T-helper 17 cell (primary cell): ENCODE measurements at regions not wholly inside any gene's neighbourhood (a gene's known extent, or its start where the extent isn't known, plus 50 kb on each side); places are given as distances from the start of the nearest gene placed in this dataset.

Experiments
- ATAC-seq: fragments of 150-1000 bp; cut with Tn5 transposase; 2 replicates; pipeline ENCODE4 v1.10.0; 2021; ENCODE audit warnings: mild to moderate bottlenecking, moderate library complexity
- DNase-seq, 3 donors: peaks; one replicate each; pipeline versions ENCODE4 v3.0.0 to v3.0.0-alpha.2; 2020 to 2021
- H3K9me3 ChIP-seq: one replicate; pipeline ENCODE4 v1.7.0; 2013; ENCODE audit warnings: low read length, mild to moderate bottlenecking; ENCODE audit not compliant: control insufficient read depth, poor library complexity, severe bottlenecking
- H3K27ac Mint-ChIP-seq: one replicate; pipeline ENCODE4 v1.8.0; 2022; ENCODE audit warnings: mild to moderate bottlenecking, moderate library complexity, mixed read lengths
- H3K27me3 Mint-ChIP-seq: one replicate; pipeline ENCODE4 v1.8.0; 2022; ENCODE audit warnings: mixed read lengths
- H3K36me3 Mint-ChIP-seq: one replicate; pipeline ENCODE4 v1.8.0; 2022; ENCODE audit warnings: low read depth, mixed read lengths
- H3K4me1 Mint-ChIP-seq: one replicate; pipeline ENCODE4 v1.8.0; 2022; ENCODE audit warnings: mild to moderate bottlenecking, mixed read lengths
- H3K4me3 Mint-ChIP-seq: one replicate; pipeline ENCODE4 v1.8.0; 2022; ENCODE audit warnings: mild to moderate bottlenecking, moderate library complexity, mixed read lengths

- Mint-ChIP-seq H3K27ac (peak overlapping the region; percentile 99), H3K36me3 (no peaks in the 10 kb centered on the region), H3K4me3 (peak overlapping the region; percentile 87), H3K27me3 (no peaks in the 10 kb centered on the region), H3K4me1 (peaks cover 33% of the 10 kb centered on the region)
- ATAC-seq (peak; percentile 76), DNase-seq (peak in 1 of 3 donors; percentile 34)
- no peaks in the 10 kb centered on the region for H3K9me3 ChIP-seq
Observed at GRCh38 chr1:234724516-234725176, 114.7 kb upstream of the IRF2BP2 start.

- H3K27me3 Mint-ChIP-seq, result no peaks in the 10 kb centered on the region
- H3K9me3 ChIP-seq, result no peaks in the 10 kb centered on the region
- H3K27ac Mint-ChIP-seq, result peak overlapping the region; percentile 99
- H3K4me1 Mint-ChIP-seq, result peaks cover 39% of the 10 kb centered on the region
- no peaks in the 10 kb centered on the region for H3K36me3 Mint-ChIP-seq
- H3K4me3 Mint-ChIP-seq, result peak overlapping the region; percentile 87
- ATAC-seq, result peak; percentile 15
- DNase-seq, result peak in 1 of 3 donors; percentile 56
Observed at GRCh38 chr1:234722904-234723720, 113.1 kb upstream of the IRF2BP2 start.

- ATAC-seq (no peak), DNase-seq (no peak)
- H3K36me3 Mint-ChIP-seq, result no peaks in the 10 kb centered on the region
- H3K9me3 ChIP-seq, result no peaks in the 10 kb centered on the region
- peak overlapping the region; percentile 36 for H3K4me3 Mint-ChIP-seq
- H3K27ac Mint-ChIP-seq, result peak overlapping the region; percentile 99
- H3K4me1 Mint-ChIP-seq, result peaks cover 44% of the 10 kb centered on the region
- no peaks in the 10 kb centered on the region for H3K27me3 Mint-ChIP-seq
Observed at GRCh38 chr1:234722270-234722704, 112.3 kb upstream of the IRF2BP2 start.

GRCh38 chr1:234721476-234722269 lies 111.7 kb upstream of the IRF2BP2 start:
- peak overlapping the region; percentile 36 for H3K4me3 Mint-ChIP-seq
- H3K27me3 Mint-ChIP-seq, result no peaks in the 10 kb centered on the region
- ATAC-seq, result no peak
- H3K9me3 ChIP-seq, result no peaks in the 10 kb centered on the region
- no peaks in the 10 kb centered on the region for H3K36me3 Mint-ChIP-seq
- H3K27ac Mint-ChIP-seq, result peak overlapping the region; percentile 99
- DNase-seq, result no peak
- H3K4me1 Mint-ChIP-seq, result peaks cover 39% of the 10 kb centered on the region

- no peak overlapping the region for H3K4me3 Mint-ChIP-seq
- H3K9me3 ChIP-seq, result no peaks in the 10 kb centered on the region
- no peak for ATAC-seq
- peak overlapping the region; percentile 88 for H3K27ac Mint-ChIP-seq
- no peaks in the 10 kb centered on the region for H3K36me3 Mint-ChIP-seq
- no peak for DNase-seq
- peaks cover 39% of the 10 kb centered on the region for H3K4me1 Mint-ChIP-seq
- H3K27me3 Mint-ChIP-seq, result no peaks in the 10 kb centered on the region
Observed at GRCh38 chr1:234720709-234721441, 110.9 kb upstream of the IRF2BP2 start.

- no peak for DNase-seq
- Mint-ChIP-seq H3K36me3 (no peaks in the 10 kb centered on the region), H3K27me3 (no peaks in the 10 kb centered on the region), H3K27ac (peak overlapping the region; percentile 88), H3K4me3 (no peak overlapping the region), H3K4me1 (peaks cover 31% of the 10 kb centered on the region)
- no peaks in the 10 kb centered on the region for H3K9me3 ChIP-seq
- ATAC-seq, result no peak
Observed at GRCh38 chr1:234719454-234720251, 109.7 kb upstream of the IRF2BP2 start.

GRCh38 chr1:234718496-234719453 lies 108.8 kb upstream of the IRF2BP2 start:
- ATAC-seq (no peak), DNase-seq (no peak)
- Mint-ChIP-seq H3K27ac (peak overlapping the region; percentile 39), H3K4me1 (peaks cover 22% of the 10 kb centered on the region), H3K36me3 (no peaks in the 10 kb centered on the region), H3K27me3 (no peaks in the 10 kb centered on the region), H3K4me3 (no peak overlapping the region)
- H3K9me3 ChIP-seq, result no peaks in the 10 kb centered on the region

GRCh38 chr1:234716908-234717375 lies 107.0 kb upstream of the IRF2BP2 start:
- peaks cover 15% of the 10 kb centered on the region for H3K4me1 Mint-ChIP-seq
- H3K27me3 Mint-ChIP-seq, result no peaks in the 10 kb centered on the region
- H3K4me3 Mint-ChIP-seq, result no peak overlapping the region
- ATAC-seq, result no peak
- H3K9me3 ChIP-seq, result no peaks in the 10 kb centered on the region
- H3K27ac Mint-ChIP-seq, result no peak overlapping the region
- no peaks in the 10 kb centered on the region for H3K36me3 Mint-ChIP-seq
- DNase-seq, result no peak

GRCh38 chr1:234715252-234716014 lies 105.5 kb upstream of the IRF2BP2 start:
- no peak overlapping the region for H3K27ac Mint-ChIP-seq

GRCh38 chr1:234713859-234714258 lies 103.9 kb upstream of the IRF2BP2 start:
- ATAC-seq, result no peak
- no peak for DNase-seq
- H3K27ac Mint-ChIP-seq, result no peak overlapping the region
- no peak overlapping the region for H3K4me3 Mint-ChIP-seq
- H3K9me3 ChIP-seq, result no peaks in the 10 kb centered on the region
- peaks cover 7% of the 10 kb centered on the region for H3K4me1 Mint-ChIP-seq
- no peaks in the 10 kb centered on the region for H3K36me3 Mint-ChIP-seq
- no peaks in the 10 kb centered on the region for H3K27me3 Mint-ChIP-seq

More at GRCh38 chr1:234715252-234716014, 105.5 kb upstream of the IRF2BP2 start:
- DNase-seq, result no peak
- H3K36me3 Mint-ChIP-seq, result no peaks in the 10 kb centered on the region
- no peak for ATAC-seq
- no peaks in the 10 kb centered on the region for H3K9me3 ChIP-seq
- peaks cover 12% of the 10 kb centered on the region for H3K4me1 Mint-ChIP-seq
- no peak overlapping the region for H3K4me3 Mint-ChIP-seq
- H3K27me3 Mint-ChIP-seq, result no peaks in the 10 kb centered on the region

- Mint-ChIP-seq H3K27ac (no peak overlapping the region), H3K4me1 (peaks cover 7% of the 10 kb centered on the region), H3K36me3 (no peaks in the 10 kb centered on the region), H3K27me3 (no peaks in the 10 kb centered on the region), H3K4me3 (no peak overlapping the region)
- no peaks in the 10 kb centered on the region for H3K9me3 ChIP-seq
- DNase-seq (no peak), ATAC-seq (no peak)
Observed at GRCh38 chr1:234713440-234713839, 103.5 kb upstream of the IRF2BP2 start.
